ENCODE measurements at regions not wholly inside any gene's neighbourhood (a gene's known extent, or its start where the extent isn't known, plus 50 kb on each side); places are given as distances from the start of the nearest gene placed in this dataset.
"Not testable (repeated sequence)": the region's sequence is repeated elsewhere in the genome, so short reads cannot be mapped to it uniquely, and the experiment has no call there.

GRCh38 chrX:139172731-139173130, 357.8 kb upstream of the F9 start:
- TF ChIP-seq FOXK2 (IDR thresholded peaks at IDR 0.05) = no peak
- TF ChIP-seq CTBP1 (IDR thresholded peaks at IDR 0.05; ENCODE audit: borderline replicate concordance) = no peak
- no peak for TF ChIP-seq TARDBP (IDR thresholded peaks at IDR 0.05)
- no peak for TF ChIP-seq FOXA1 (IDR thresholded peaks at IDR 0.05)
- TF ChIP-seq SP1 (IDR thresholded peaks at IDR 0.05) = no peak
- no peak for TF ChIP-seq ELF4 (IDR thresholded peaks at IDR 0.05)
- TF ChIP-seq SUZ12 (IDR thresholded peaks at IDR 0.05) = no peak
- TF ChIP-seq BHLHE40 (IDR thresholded peaks at IDR 0.05; ENCODE audit: borderline replicate concordance) = no peak
- no peak for TF ChIP-seq PKNOX1 (IDR thresholded peaks at IDR 0.05)
- no peak for TF ChIP-seq L3MBTL2 (conservative IDR thresholded peaks at IDR 0.05)
- TF ChIP-seq FOXM1 (IDR thresholded peaks at IDR 0.05; ENCODE audit: borderline replicate concordance) = no peak
- TF ChIP-seq ZNF384 (IDR thresholded peaks at IDR 0.05) = no peak
- TF ChIP-seq HDGF (IDR thresholded peaks at IDR 0.05; ENCODE audit: borderline replicate concordance) = no peak
- no peak for TF ChIP-seq NFRKB (IDR thresholded peaks at IDR 0.05)
- no peak for TF ChIP-seq LEF1 (IDR thresholded peaks at IDR 0.05; ENCODE audit: borderline replicate concordance)
- no peak for TF ChIP-seq ARNT (IDR thresholded peaks at IDR 0.05)
- ChIA-PET CTCF (no interaction called here), POLR2A (no interaction called here)
- no peak for DNase-seq (ENCODE audit: extremely low spot score)

- no peak for TF ChIP-seq FOXA1 (IDR thresholded peaks at IDR 0.05)
- TF ChIP-seq CTBP1 (IDR thresholded peaks at IDR 0.05; ENCODE audit: borderline replicate concordance) = no peak
- TF ChIP-seq L3MBTL2 (conservative IDR thresholded peaks at IDR 0.05) = no peak
- no peak for TF ChIP-seq PKNOX1 (IDR thresholded peaks at IDR 0.05)
- no peak for TF ChIP-seq HDGF (IDR thresholded peaks at IDR 0.05; ENCODE audit: borderline replicate concordance)
- no peak for TF ChIP-seq SUZ12 (IDR thresholded peaks at IDR 0.05)
- no peak for TF ChIP-seq FOXK2 (IDR thresholded peaks at IDR 0.05)
- TF ChIP-seq ARNT (IDR thresholded peaks at IDR 0.05) = no peak
- TF ChIP-seq ELF4 (IDR thresholded peaks at IDR 0.05) = no peak
- no peak for TF ChIP-seq FOXM1 (IDR thresholded peaks at IDR 0.05; ENCODE audit: borderline replicate concordance)
- TF ChIP-seq SP1 (IDR thresholded peaks at IDR 0.05) = no peak
- TF ChIP-seq LEF1 (IDR thresholded peaks at IDR 0.05; ENCODE audit: borderline replicate concordance) = no peak
- TF ChIP-seq TARDBP (IDR thresholded peaks at IDR 0.05) = no peak
- TF ChIP-seq NFRKB (IDR thresholded peaks at IDR 0.05) = no peak
- TF ChIP-seq BHLHE40 (IDR thresholded peaks at IDR 0.05; ENCODE audit: borderline replicate concordance) = no peak
- TF ChIP-seq ZNF384 (IDR thresholded peaks at IDR 0.05) = no peak
- ChIA-PET POLR2A (no interaction called here), CTCF (no interaction called here)
- no peak for DNase-seq (ENCODE audit: extremely low spot score)
These were observed 359.9 kb upstream of the F9 start for GRCh38 chrX:139170526-139171173.

- TF ChIP-seq FOXM1 (IDR thresholded peaks at IDR 0.05; ENCODE audit: borderline replicate concordance) (no peak), LEF1 (IDR thresholded peaks at IDR 0.05; ENCODE audit: borderline replicate concordance) (no peak), FOXK2 (IDR thresholded peaks at IDR 0.05) (no peak), FOXA1 (IDR thresholded peaks at IDR 0.05) (no peak), SP1 (IDR thresholded peaks at IDR 0.05) (no peak), TARDBP (IDR thresholded peaks at IDR 0.05) (no peak), BHLHE40 (IDR thresholded peaks at IDR 0.05; ENCODE audit: borderline replicate concordance) (no peak), ARNT (IDR thresholded peaks at IDR 0.05) (no peak), PKNOX1 (IDR thresholded peaks at IDR 0.05) (no peak), ELF4 (IDR thresholded peaks at IDR 0.05) (no peak), SUZ12 (IDR thresholded peaks at IDR 0.05) (no peak), ZNF384 (IDR thresholded peaks at IDR 0.05) (no peak), L3MBTL2 (conservative IDR thresholded peaks at IDR 0.05) (no peak), HDGF (IDR thresholded peaks at IDR 0.05; ENCODE audit: borderline replicate concordance) (no peak), CTBP1 (IDR thresholded peaks at IDR 0.05; ENCODE audit: borderline replicate concordance) (no peak), NFRKB (IDR thresholded peaks at IDR 0.05) (no peak)
- no peak for DNase-seq (ENCODE audit: extremely low spot score)
- CTCF ChIA-PET = no interaction called here
- POLR2A ChIA-PET = no interaction called here
These were observed 363.3 kb upstream of the F9 start for GRCh38 chrX:139167282-139167681.

GRCh38 chrX:139158256-139158655, 372.3 kb upstream of the F9 start:
- ChIA-PET POLR2A (no interaction called here), CTCF (no interaction called here)
- TF ChIP-seq SUZ12 (IDR thresholded peaks at IDR 0.05) (no peak), FOXK2 (IDR thresholded peaks at IDR 0.05) (no peak), NFRKB (IDR thresholded peaks at IDR 0.05) (no peak), SP1 (IDR thresholded peaks at IDR 0.05) (no peak), HDGF (IDR thresholded peaks at IDR 0.05; ENCODE audit: borderline replicate concordance) (no peak), ELF4 (IDR thresholded peaks at IDR 0.05) (no peak), CTBP1 (IDR thresholded peaks at IDR 0.05; ENCODE audit: borderline replicate concordance) (no peak), L3MBTL2 (conservative IDR thresholded peaks at IDR 0.05) (no peak), TARDBP (IDR thresholded peaks at IDR 0.05) (no peak), ZNF384 (IDR thresholded peaks at IDR 0.05) (no peak), FOXM1 (IDR thresholded peaks at IDR 0.05; ENCODE audit: borderline replicate concordance) (no peak), FOXA1 (IDR thresholded peaks at IDR 0.05) (no peak), ARNT (IDR thresholded peaks at IDR 0.05) (no peak), LEF1 (IDR thresholded peaks at IDR 0.05; ENCODE audit: borderline replicate concordance) (no peak), PKNOX1 (IDR thresholded peaks at IDR 0.05) (no peak), BHLHE40 (IDR thresholded peaks at IDR 0.05; ENCODE audit: borderline replicate concordance) (no peak)

DNA sequence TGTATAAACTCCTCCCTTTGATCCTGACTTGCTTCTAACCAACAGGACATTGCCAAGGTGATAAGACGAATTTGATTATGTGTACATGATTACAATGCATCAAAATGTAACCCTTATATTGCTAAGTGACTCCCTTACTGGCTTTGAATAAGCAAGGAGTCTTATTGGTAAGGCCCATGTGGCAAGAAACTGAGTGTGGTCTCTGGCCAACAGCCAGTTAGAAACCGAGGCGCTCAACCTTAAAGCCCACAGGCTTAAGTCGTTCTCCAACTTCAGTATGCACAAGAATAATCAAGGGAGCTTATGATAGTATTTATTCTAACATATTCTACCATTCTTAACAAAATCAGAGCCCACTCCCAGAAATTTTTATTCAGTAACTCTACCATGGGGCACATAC, 374.2 kb upstream of the F9 start:
- no peak for DNase-seq (ENCODE audit: extremely low spot score)
- TF ChIP-seq TARDBP (IDR thresholded peaks at IDR 0.05) = no peak
- TF ChIP-seq FOXM1 (IDR thresholded peaks at IDR 0.05; ENCODE audit: borderline replicate concordance) = no peak
- no peak for TF ChIP-seq FOXA1 (IDR thresholded peaks at IDR 0.05)
- TF ChIP-seq L3MBTL2 (conservative IDR thresholded peaks at IDR 0.05) = no peak
- TF ChIP-seq ELF4 (IDR thresholded peaks at IDR 0.05) = no peak
- POLR2A ChIA-PET = no interaction called here
- CTCF ChIA-PET = interaction anchor here (0.6 kb wide), 1 partner anchor 706 kb away, joined by 3 read pairs; no protein-coding TSS in a partner anchor

More at GRCh38 chrX:139158256-139158655, 372.3 kb upstream of the F9 start:
- no peak for DNase-seq (ENCODE audit: extremely low spot score)

- DNase-seq (ENCODE audit: extremely low spot score); CTCF ChIA-PET; POLR2A ChIA-PET: not testable (repeated sequence)
These were observed 383.9 kb upstream of the F9 start for GRCh38 chrX:139146625-139147024.
